ENCODE measurements at regions not wholly inside any gene's neighbourhood (a gene's known extent, or its start where the extent isn't known, plus 50 kb on each side); places are given as distances from the start of the nearest gene placed in this dataset.
A peak's percentile ranks its signal among the peaks of the same experiment; 100 is the strongest.

GRCh38 chr2:35104309-35104708 is 1251.3 kb upstream of the CRIM1 start:
- no peaks in the 10 kb centered on the region for H3K36me3 ChIP-seq (ENCODE audit: insufficient read depth, low read length)
- H3K4me2 ChIP-seq (ENCODE audit: low read length): no peak overlapping the region
- no peaks in the 10 kb centered on the region for H3K79me2 ChIP-seq (replicated peaks; ENCODE audit: insufficient read depth, low read length)
- H4K20me1 ChIP-seq (ENCODE audit: insufficient read depth): no peaks in the 10 kb centered on the region
- H3K4me3 ChIP-seq (ENCODE audit: low read length): no peak overlapping the region
- no peaks in the 10 kb centered on the region for H3K9me3 ChIP-seq (ENCODE audit: low read length)
- no peaks in the 10 kb centered on the region for H3F3A ChIP-seq (ENCODE audit: insufficient read depth, low read length, poor library complexity, severe bottlenecking)
- no peak overlapping the region for H2AFZ ChIP-seq (ENCODE audit: low read depth, low read length)
- no peaks in the 10 kb centered on the region for H3K9me2 ChIP-seq (ENCODE audit: insufficient read depth, low read length)
- no peaks in the 10 kb centered on the region for H3K27me3 ChIP-seq (ENCODE audit: insufficient read depth, low read depth, low read length)
- no peak overlapping the region for H3K9ac ChIP-seq (ENCODE audit: low read length)
- no peak for TF ChIP-seq POLR2AphosphoS5 (IDR thresholded peaks at IDR 0.05)
- no peak for TF ChIP-seq TAF1 (IDR thresholded peaks at IDR 0.05; ENCODE audit: low read depth)
- TF ChIP-seq EP300 (conservative IDR thresholded peaks at IDR 0.05; ENCODE audit: poor library complexity, severe bottlenecking): no peak
- no peak for TF ChIP-seq RAD21 (conservative IDR thresholded peaks at IDR 0.05)
- no peak for TF ChIP-seq EZH2 (IDR thresholded peaks at IDR 0.05; ENCODE audit: borderline replicate concordance, insufficient read depth, low read length, poor library complexity, severe bottlenecking)
- no peak overlapping the region for H3K27ac ChIP-seq (ENCODE audit: low read length)

GRCh38 chr2:35099342-35099741 is 1256.2 kb upstream of the CRIM1 start:
- H3K27ac ChIP-seq (ENCODE audit: low read length): no peak overlapping the region
- no peaks in the 10 kb centered on the region for H3K79me2 ChIP-seq (replicated peaks; ENCODE audit: insufficient read depth, low read length)
- H3K9me3 ChIP-seq (ENCODE audit: low read length): no peaks in the 10 kb centered on the region
- no peak overlapping the region for H3K4me2 ChIP-seq (ENCODE audit: low read length)
- H3K4me3 ChIP-seq (ENCODE audit: low read length): no peak overlapping the region
- no peaks in the 10 kb centered on the region for H3K36me3 ChIP-seq (ENCODE audit: insufficient read depth, low read length)
- H3F3A ChIP-seq (ENCODE audit: insufficient read depth, low read length, poor library complexity, severe bottlenecking): no peaks in the 10 kb centered on the region
- no peaks in the 10 kb centered on the region for H3K27me3 ChIP-seq (ENCODE audit: insufficient read depth, low read depth, low read length)
- H4K20me1 ChIP-seq (ENCODE audit: insufficient read depth): no peaks in the 10 kb centered on the region
- no peak overlapping the region for H3K9ac ChIP-seq (ENCODE audit: low read length)
- no peak overlapping the region for H2AFZ ChIP-seq (ENCODE audit: low read depth, low read length)
- TF ChIP-seq SMC3 (conservative IDR thresholded peaks at IDR 0.05; ENCODE audit: poor library complexity): peak; percentile 25
- peak; percentile 28 for TF ChIP-seq CTCF (IDR thresholded peaks at IDR 0.05; ENCODE audit: poor library complexity, severe bottlenecking)
- TF ChIP-seq REST (IDR thresholded peaks at IDR 0.05; ENCODE audit: borderline replicate concordance): no peak
- TF ChIP-seq RAD21 (conservative IDR thresholded peaks at IDR 0.05): peak; percentile 34
- no peak for TF ChIP-seq EP300 (conservative IDR thresholded peaks at IDR 0.05; ENCODE audit: poor library complexity, severe bottlenecking)
- no peaks in the 10 kb centered on the region for H3K9me2 ChIP-seq (ENCODE audit: insufficient read depth, low read length)

- Histone ChIP-seq H3K27me3 (ENCODE audit: insufficient read depth, low read depth, low read length) (no peaks in the 10 kb centered on the region), H3K9me2 (ENCODE audit: insufficient read depth, low read length) (no peaks in the 10 kb centered on the region), H3K4me2 (ENCODE audit: low read length) (no peak overlapping the region), H3K27ac (ENCODE audit: low read length) (no peak overlapping the region), H3K9me3 (ENCODE audit: low read length) (no peaks in the 10 kb centered on the region), H3F3A (ENCODE audit: insufficient read depth, low read length, poor library complexity, severe bottlenecking) (no peaks in the 10 kb centered on the region), H2AFZ (ENCODE audit: low read depth, low read length) (no peak overlapping the region), H4K20me1 (ENCODE audit: insufficient read depth) (no peaks in the 10 kb centered on the region), H3K9ac (ENCODE audit: low read length) (no peak overlapping the region), H3K79me2 (replicated peaks; ENCODE audit: insufficient read depth, low read length) (no peaks in the 10 kb centered on the region), H3K36me3 (ENCODE audit: insufficient read depth, low read length) (no peaks in the 10 kb centered on the region), H3K4me3 (ENCODE audit: low read length) (no peak overlapping the region)
- TF ChIP-seq MXI1 (conservative IDR thresholded peaks at IDR 0.05; ENCODE audit: poor library complexity, severe bottlenecking) (no peak), CTCF (IDR thresholded peaks at IDR 0.05; ENCODE audit: poor library complexity, severe bottlenecking) (no peak), REST (IDR thresholded peaks at IDR 0.05; ENCODE audit: borderline replicate concordance) (no peak), POLR2AphosphoS5 (IDR thresholded peaks at IDR 0.05) (no peak)
Observed at GRCh38 chr2:35082072-35082471, 1273.5 kb upstream of the CRIM1 start.
